ENCODE measurements at regions not wholly inside any gene's neighbourhood (a gene's known extent, or its start where the extent isn't known, plus 50 kb on each side); places are given as distances from the start of the nearest gene placed in this dataset.
A peak's percentile ranks its signal among the peaks of the same experiment; 100 is the strongest.
"Not testable (repeated sequence)": the region's sequence is repeated elsewhere in the genome, so short reads cannot be mapped to it uniquely, and the experiment has no call there.

DNA sequence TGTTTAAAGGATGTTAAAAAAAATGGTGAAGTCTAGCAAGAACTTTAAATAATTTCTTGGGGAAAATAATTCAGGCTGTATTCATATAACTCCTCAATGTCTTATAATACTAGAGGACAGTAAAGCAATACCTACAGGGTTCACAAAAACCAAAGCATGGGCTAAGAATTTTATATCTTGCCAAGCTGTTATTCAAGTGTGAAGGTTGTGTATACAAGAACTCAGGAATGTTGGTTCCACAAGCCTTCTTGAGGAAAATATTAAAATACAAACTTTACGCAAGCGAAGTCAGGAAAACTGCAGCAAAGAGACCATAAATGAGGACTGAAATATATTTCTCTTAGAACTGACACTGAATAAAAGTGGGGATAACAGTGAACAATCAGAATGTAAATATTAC, 76.1 kb upstream of the DNAJC10 start:
- H3K36me3 ChIP-seq: no peaks in the 10 kb centered on the region
- H3K9me3 ChIP-seq (replicated peaks in 1 of 11): no peaks in the 10 kb centered on the region
- H3K4me2 ChIP-seq: no peak overlapping the region
- H3K27ac ChIP-seq: no peak overlapping the region
- H3K27me3 ChIP-seq: no peaks in the 10 kb centered on the region
- no peak overlapping the region for H3K9ac ChIP-seq
- H3K4me1 ChIP-seq: no peaks in the 10 kb centered on the region; a peak in 1 of 20 replicates
- TF ChIP-seq Cebpa-rat (IDR thresholded peaks at IDR 0.05): no peak
- H4K20me1 ChIP-seq: no peaks in the 10 kb centered on the region
- no peak overlapping the region for H3K4me3 ChIP-seq

DNA sequence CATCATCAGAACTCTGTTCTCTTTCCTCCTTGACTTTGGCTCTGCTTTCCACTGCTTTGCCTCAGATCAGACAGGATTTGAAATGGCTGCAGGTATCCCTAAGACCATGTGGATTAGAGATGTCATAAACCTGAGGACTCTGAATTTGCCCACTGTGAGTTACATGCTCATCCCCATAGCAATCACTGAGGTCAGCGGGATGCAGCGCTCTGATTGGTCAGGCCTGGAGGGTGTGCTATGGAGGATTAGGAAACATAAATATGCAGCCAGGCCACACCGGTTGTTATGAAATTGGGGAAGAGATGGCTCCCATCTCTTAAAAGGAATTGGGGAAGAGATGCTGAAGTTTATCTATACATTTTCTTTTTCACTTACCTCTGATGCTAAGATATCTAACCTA, 73.7 kb upstream of the DNAJC10 start:
- H3K27me3 ChIP-seq: no peaks in the 10 kb centered on the region
- H3K36me3 ChIP-seq: no peaks in the 10 kb centered on the region
- no peak for TF ChIP-seq Cebpa-rat (IDR thresholded peaks at IDR 0.05)
- H3K4me3 ChIP-seq: no peak overlapping the region
- no peaks in the 10 kb centered on the region; a peak in 1 of 20 replicates for H3K4me1 ChIP-seq
- no peaks in the 10 kb centered on the region for H3K9me3 ChIP-seq (replicated peaks in 1 of 11)
- no peaks in the 10 kb centered on the region for H4K20me1 ChIP-seq
- no peak overlapping the region for H3K4me2 ChIP-seq
- no peak overlapping the region for H3K9ac ChIP-seq
- no peak overlapping the region for H3K27ac ChIP-seq

DNA sequence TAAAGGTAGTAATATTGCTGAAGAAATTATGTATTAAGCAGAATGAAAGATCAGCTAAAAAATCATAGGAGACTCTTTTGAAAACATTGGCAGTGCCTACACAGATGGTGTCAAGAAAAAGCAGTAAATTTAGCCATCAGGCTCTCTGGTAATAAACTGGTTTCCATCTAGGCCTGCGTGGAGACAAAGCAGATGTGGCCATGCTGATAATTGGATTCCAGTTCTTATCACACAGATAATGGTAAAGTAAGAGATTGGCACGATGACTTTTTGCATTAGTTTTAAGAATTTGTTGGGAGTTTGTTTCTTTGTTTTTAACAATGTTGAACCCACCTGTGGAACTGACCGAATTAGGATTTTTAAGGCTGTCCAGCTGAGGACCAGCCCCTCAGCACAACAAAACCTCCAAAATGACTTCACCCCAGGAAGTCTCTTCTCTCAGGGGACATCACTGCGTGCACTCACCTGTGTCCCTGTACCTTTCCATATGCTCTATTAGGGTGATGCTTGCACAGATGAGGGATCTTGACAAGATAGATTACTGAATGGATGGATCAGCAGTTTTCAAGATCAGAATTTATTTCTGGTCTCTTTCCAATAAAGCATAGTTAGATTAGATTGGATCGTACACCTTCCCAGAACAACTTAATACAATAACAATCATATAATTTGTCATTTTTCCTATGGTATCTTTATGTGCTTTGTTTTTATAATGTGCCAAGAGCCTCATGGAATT, 69.1 kb upstream of the DNAJC10 start:
- Histone ChIP-seq H3K36me3 (no peaks in the 10 kb centered on the region), H3K9me3 (replicated peaks in 1 of 11) (no peaks in the 10 kb centered on the region), H3K9ac (no peak overlapping the region), H3K4me3 (no peak overlapping the region), H4K20me1 (no peaks in the 10 kb centered on the region), H3K4me2 (no peak overlapping the region), H3K27ac (no peak overlapping the region), H3K27me3 (no peaks in the 10 kb centered on the region), H3K4me1 (peaks cover 0 to 3% (median 0%) of the 10 kb centered on the region in 10 experiments; a peak in 1 of 20 replicates)
- no peak for TF ChIP-seq Cebpa-rat (IDR thresholded peaks at IDR 0.05)

DNA sequence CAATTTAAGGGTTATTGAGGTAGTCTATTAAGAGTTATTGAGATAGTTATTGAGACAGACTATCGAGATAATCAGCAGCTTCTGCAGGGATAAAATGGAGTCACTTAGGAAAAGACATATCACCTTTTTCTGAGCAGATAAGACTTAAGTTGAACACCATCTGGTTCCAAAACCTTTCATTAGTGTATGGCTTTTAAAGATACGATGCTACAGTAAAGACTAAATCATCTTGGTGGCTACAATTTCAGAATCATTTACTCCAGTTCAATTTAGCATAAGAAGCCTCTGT, 68.6 kb upstream of the DNAJC10 start:
- Histone ChIP-seq H3K9ac (no peak overlapping the region), H3K27ac (no peak overlapping the region), H4K20me1 (no peaks in the 10 kb centered on the region), H3K4me2 (no peak overlapping the region), H3K27me3 (no peaks in the 10 kb centered on the region), H3K4me3 (no peak overlapping the region), H3K4me1 (peaks cover 0 to 3% (median 0%) of the 10 kb centered on the region in 10 experiments; a peak in 1 of 20 replicates), H3K36me3 (no peaks in the 10 kb centered on the region), H3K9me3 (replicated peaks in 1 of 11) (no peaks in the 10 kb centered on the region)
- TF ChIP-seq Cebpa-rat (IDR thresholded peaks at IDR 0.05): no peak

DNA sequence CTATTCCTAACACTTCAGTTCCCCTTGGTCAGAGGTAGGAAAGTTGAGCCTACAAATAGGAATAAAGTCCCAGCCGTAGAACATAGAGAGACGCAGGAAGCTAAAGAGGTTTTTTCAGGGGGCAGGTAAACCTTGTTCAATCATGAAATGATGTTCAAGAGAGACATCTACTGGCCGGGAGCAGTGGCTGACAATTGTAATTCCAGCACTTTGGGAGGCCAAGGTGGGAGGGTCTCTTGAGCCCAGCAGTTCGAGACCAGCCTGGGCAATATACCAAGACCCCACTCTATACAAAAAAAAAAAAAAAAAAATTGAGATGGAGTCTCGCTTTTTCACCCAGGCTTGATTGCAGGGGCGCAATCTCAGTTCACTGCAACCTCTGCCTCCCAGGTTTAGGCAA, 66.7 kb upstream of the DNAJC10 start:
- Histone ChIP-seq H3K9ac (no peak overlapping the region), H3K27ac (no peak overlapping the region), H3K36me3 (no peaks in the 10 kb centered on the region), H3K4me2 (no peak overlapping the region), H3K4me3 (no peak overlapping the region), H3K4me1 (0 out of 20 replicates have a peak, but pooled peaks cover 0 to 3% (median 0%) of the 10 kb centered on the region in 10 experiments), H4K20me1 (no peaks in the 10 kb centered on the region), H3K27me3 (no peaks in the 10 kb centered on the region), H3K9me3 (replicated peaks in 1 of 11) (no peaks in the 10 kb centered on the region)
- TF ChIP-seq Cebpa-rat (IDR thresholded peaks at IDR 0.05): no peak

DNA sequence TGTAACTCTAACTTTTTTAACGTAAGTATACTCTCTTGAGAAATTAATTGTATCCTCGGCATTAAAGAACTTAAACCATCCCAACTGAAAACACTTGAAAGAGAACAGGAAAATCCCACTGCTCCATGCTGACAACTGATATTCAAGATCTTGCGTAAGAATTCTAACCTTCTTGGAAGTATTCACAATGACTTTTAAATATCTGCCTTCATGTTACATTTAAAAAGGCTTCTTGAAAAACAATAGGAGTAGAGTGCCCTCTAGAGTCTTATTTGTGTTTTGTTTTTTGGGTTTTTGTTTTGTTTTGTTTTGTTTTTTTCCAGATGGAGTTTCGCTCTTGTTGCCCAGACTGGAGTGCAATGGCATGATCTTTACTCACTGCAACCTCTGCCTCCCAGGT, 65.4 kb upstream of the DNAJC10 start:
- Histone ChIP-seq H3K27ac (peak overlapping the region in 5 of 11 experiments; percentile 16 to 58 (median 46); a peak in 5 of 22 replicates), H4K20me1 (no peaks in the 10 kb centered on the region), H3K27me3 (no peaks in the 10 kb centered on the region), H3K9ac (peak overlapping the region in 2 of 11 experiments; percentile 23 to 36; a peak in 1 of 22 replicates), H3K4me2 (peak overlapping the region in 4 of 11 experiments; percentile 23 to 45 (median 36); a peak in 4 of 22 replicates), H3K4me1 (0 out of 20 replicates have a peak, but pooled peaks cover 0 to 3% (median 0%) of the 10 kb centered on the region in 10 experiments), H3K4me3 (no peak overlapping the region), H3K36me3 (no peaks in the 10 kb centered on the region), H3K9me3 (replicated peaks in 1 of 11) (no peaks in the 10 kb centered on the region)
- peak in 2 of 11 experiments; percentile 42 to 51; a peak in 1 of 22 replicates for TF ChIP-seq Cebpa-rat (IDR thresholded peaks at IDR 0.05)

DNA sequence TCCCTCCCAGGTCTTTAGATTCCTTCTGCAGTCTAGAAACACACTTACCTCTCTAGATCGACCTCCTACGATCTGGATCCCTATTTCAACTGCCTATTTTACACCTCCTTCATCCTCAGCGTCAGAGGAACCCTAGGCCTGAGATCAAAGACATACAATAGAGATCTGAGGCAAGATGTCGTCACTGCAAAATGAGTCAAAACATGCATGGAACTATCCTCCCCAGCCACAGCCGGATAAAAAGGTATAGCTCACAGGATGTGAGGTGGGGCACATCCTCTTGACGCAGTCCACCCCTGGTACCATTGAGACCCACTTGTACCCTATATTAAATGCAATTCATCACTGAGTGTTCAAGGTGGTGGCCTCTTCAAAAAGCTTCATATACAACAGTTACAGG, 63.7 kb upstream of the DNAJC10 start:
- Histone ChIP-seq H4K20me1 (no peaks in the 10 kb centered on the region), H3K36me3 (no peaks in the 10 kb centered on the region), H3K4me1 (0 out of 20 replicates have a peak, but pooled peaks cover 0 to 3% (median 0%) of the 10 kb centered on the region in 10 experiments), H3K9me3 (replicated peaks in 1 of 11) (no peaks in the 10 kb centered on the region), H3K27ac (no peak overlapping the region), H3K27me3 (no peaks in the 10 kb centered on the region), H3K4me2 (no peak overlapping the region), H3K9ac (no peak overlapping the region), H3K4me3 (no peak overlapping the region)
- TF ChIP-seq Cebpa-rat (IDR thresholded peaks at IDR 0.05): no peak

DNA sequence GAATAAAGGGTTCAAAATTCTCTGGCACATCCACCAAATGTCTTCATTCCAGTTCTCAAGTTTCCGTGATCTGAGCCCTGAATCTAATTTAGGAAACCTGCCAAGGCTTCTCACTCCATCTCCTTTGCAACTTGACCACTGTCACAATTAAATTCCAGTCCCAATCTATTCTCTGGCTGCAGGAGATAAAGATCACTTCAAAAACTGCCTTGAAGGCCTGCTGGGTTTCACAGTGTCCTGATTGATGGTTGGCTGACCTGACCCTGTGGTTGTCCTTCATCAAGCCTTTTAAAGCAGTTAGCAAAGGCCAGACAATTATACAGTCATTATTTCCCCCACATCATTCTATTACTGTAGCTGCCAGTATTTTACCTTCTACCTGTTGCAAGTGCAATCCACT, 60.3 kb upstream of the DNAJC10 start:
- Histone ChIP-seq H3K36me3 (no peaks in the 10 kb centered on the region), H3K9ac (no peak overlapping the region), H3K4me3 (no peak overlapping the region), H4K20me1 (no peaks in the 10 kb centered on the region), H3K27me3 (no peaks in the 10 kb centered on the region), H3K4me2 (no peak overlapping the region), H3K9me3 (replicated peaks in 1 of 11) (no peaks in the 10 kb centered on the region), H3K27ac (no peak overlapping the region), H3K4me1 (peaks cover 0 to 10% (median 6%) of the 10 kb centered on the region in 10 experiments; a peak in 8 of 20 replicates)
- TF ChIP-seq Cebpa-rat (IDR thresholded peaks at IDR 0.05): no peak

DNA sequence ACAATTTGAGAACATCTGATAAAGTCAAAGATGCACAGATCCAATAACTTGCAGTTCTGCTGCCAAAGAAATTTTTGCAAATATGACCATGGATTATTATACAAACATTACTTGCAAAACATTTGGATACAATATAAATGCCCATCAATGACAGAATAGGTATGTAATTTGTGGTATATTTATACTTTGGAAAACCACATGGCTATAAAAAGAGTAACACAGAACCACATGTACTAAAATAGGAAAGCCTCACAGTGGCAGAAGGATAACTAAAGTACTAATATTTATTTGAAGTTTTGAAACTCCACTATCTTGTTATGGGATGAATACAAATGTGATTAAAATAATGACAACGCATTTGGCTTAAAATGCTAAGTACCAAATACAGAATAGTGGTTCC, 51.8 kb upstream of the DNAJC10 start:
- Histone ChIP-seq H3K27me3 (no peaks in the 10 kb centered on the region), H3K4me2 (peak overlapping the region in 3 of 11 experiments; percentile 10 to 30 (median 14); a peak in 4 of 22 replicates), H3K36me3 (no peaks in the 10 kb centered on the region), H3K4me3 (no peak overlapping the region), H4K20me1 (no peaks in the 10 kb centered on the region), H3K9ac (no peak overlapping the region), H3K27ac (no peak overlapping the region), H3K4me1 (peaks cover 16 to 52% (median 32%) of the 10 kb centered on the region in 10 experiments), H3K9me3 (replicated peaks in 1 of 11) (peaks cover 0 to under 1% (median 0%) of the 10 kb centered on the region in 11 experiments; a peak in 1 of 22 replicates)
- no peak for TF ChIP-seq Cebpa-rat (IDR thresholded peaks at IDR 0.05)

DNA sequence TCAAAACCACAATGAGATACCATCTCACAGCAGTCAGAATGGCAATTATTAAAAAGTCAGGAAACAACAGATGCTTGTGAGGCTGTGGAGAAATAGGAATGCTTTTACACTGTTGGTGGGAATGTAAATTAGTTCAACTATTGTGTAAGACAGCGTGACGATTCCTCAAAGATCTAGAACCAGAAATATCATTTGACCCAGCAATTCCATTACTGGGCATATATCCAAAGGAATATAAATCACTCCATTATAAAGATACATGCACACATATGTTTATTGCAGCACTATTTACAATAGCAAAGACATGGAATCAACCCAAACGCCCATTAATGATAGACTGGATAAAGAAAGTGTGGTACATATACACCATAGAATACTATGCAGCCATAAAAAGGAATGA, 50.6 kb upstream of the DNAJC10 start:
- not testable (repeated sequence) for H3K4me2 ChIP-seq, H4K20me1 ChIP-seq, H3K9ac ChIP-seq, H3K27ac ChIP-seq, H3K27me3 ChIP-seq, H3K36me3 ChIP-seq, H3K4me3 ChIP-seq
- Histone ChIP-seq H3K4me1 (peaks cover 16 to 50% (median 28%) of the 10 kb centered on the region in 10 experiments), H3K9me3 (replicated peaks in 1 of 11) (peaks cover 0 to 13% (median under 1%) of the 10 kb centered on the region in 11 experiments; a peak in 9 of 22 replicates)

Measured in BLaER1 treated with 17β-estradiol and CSF1 and Interleukin-3, amounts not matched to agents 10 nM and 100 nM (cell line).